ENCODE measurements at regions not wholly inside any gene's neighbourhood (a gene's known extent, or its start where the extent isn't known, plus 50 kb on each side); places are given as distances from the start of the nearest gene placed in this dataset.
"Not testable (repeated sequence)": the region's sequence is repeated elsewhere in the genome, so short reads cannot be mapped to it uniquely, and the experiment has no call there.

DNA sequence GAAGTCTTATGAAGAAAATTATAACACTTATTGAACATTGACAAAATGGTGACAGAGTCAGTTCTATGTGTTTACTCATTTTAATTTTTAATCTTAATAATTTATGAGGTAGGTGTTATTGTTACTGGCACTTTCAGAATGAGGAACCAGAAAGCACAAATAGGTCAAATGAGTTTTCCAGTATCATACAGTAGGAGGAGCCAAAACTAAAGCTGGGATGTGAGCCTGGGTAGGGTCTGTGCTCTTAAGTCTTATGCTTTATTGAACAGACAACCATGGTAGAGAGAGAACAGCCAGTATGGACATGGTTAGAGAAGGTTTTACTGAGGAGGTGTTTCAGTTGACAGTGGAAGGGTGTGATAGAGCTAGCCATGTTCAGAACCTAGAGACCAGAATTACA lies 775.7 kb downstream of the TMTC2 start:
- no peak for DNase-seq (ENCODE audit: low read depth in 2 of 3, low spot score in 2 of 3)

GRCh38 chr12:83461336-83461935 lies 774.7 kb downstream of the TMTC2 start:
- DNase-seq (ENCODE audit: low read depth in 2 of 3, low spot score in 2 of 3), result no peak

GRCh38 chr12:83451189-83451588 lies 764.5 kb downstream of the TMTC2 start:
- DNase-seq (ENCODE audit: low read depth in 2 of 3, low spot score in 2 of 3), result no peak

DNA sequence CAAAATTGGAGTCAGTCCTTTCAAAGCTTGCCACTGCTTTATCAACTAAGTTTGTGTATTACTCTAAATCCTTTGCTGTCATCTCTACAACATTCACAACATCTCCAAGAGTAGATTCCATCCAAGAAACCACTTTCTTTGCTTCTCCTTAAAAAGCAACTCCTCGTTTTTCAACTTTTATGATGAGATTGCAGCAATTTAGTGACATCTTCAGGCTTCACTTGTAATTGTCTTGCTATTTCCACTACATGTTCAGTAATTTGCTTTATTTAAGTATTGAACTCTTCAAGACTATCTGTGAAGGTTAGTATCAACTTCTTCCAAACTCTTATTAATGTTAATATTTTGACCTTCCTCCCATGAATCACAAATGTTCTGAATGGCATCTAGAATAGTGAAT lies 747.9 kb downstream of the TMTC2 start:
- DNase-seq (ENCODE audit: low read depth in 2 of 3, low spot score in 2 of 3), result no peak

GRCh38 chr12:83432176-83432719 lies 745.5 kb downstream of the TMTC2 start:
- DNase-seq (ENCODE audit: low read depth in 2 of 3, low spot score in 2 of 3), result no peak

GRCh38 chr12:83427586-83428136 lies 741.0 kb downstream of the TMTC2 start:
- DNase-seq (ENCODE audit: low read depth in 2 of 3, low spot score in 2 of 3), result not testable (repeated sequence)

- no peak for DNase-seq (ENCODE audit: low read depth in 2 of 3, low spot score in 2 of 3)
Measured at GRCh38 chr12:83414981-83415380, 728.3 kb downstream of the TMTC2 start.

GRCh38 chr12:83408851-83409250 lies 722.1 kb downstream of the TMTC2 start:
- DNase-seq (ENCODE audit: low read depth in 2 of 3, low spot score in 2 of 3), result no peak

DNA sequence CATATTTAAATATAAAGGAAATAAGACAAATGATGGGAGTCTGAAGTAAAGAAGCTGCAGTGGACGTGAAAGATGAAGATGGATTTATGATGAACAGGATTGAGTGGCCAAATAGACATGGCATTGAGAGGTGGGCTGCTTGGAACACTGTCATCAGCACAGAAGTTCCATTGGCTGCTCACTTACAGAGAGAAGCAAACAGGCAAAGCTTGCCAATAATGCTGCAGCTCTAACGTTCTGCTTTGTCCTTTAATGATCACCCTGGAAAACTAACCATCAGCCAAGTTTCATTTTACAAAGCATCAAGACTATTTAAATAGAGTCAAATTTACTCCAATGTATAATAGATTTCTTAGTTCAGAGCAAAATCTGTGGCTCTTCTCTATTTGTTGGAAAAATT lies 721.4 kb downstream of the TMTC2 start:
- no peak for DNase-seq (ENCODE audit: low read depth in 2 of 3, low spot score in 2 of 3)

DNA sequence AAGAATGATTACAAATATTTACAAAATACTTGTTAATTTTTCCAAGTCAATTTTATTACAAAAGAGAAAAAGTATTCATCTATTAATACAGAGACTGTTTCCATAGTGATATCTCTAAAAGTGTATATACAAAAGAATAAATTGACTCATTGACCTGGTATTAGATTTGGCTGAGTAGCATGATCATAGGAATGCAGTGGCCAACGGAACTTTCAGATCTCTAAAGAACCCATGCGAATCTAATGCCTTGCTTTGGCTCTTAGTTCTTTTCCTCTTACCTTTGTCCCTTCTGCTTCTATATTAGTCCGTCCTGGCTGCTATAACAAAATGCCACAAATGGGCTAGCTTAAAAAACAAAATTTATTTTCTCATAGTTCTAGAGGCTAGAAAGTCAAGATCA lies 717.8 kb downstream of the TMTC2 start:
- no peak for DNase-seq (ENCODE audit: low read depth in 2 of 3, low spot score in 2 of 3)

DNA sequence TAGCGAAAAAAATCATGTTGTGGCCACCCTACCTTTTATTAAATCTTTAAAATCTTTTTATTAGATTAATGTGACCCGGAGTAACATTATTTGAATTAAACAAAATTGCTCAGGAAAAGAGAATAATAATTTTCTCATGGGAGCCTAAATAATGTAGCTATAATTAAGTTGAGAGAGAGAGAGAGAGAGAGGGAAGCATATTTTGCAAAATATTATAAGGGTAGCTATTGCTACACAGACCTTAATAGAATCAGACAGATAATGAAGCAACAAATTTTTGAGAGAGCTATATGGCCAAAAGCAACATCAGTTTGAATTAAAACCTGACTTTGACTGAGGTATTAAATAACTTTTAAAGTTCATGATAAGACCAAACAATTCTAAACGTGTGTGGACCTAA lies 703.5 kb downstream of the TMTC2 start:
- no peak for DNase-seq (ENCODE audit: low read depth in 2 of 3, low spot score in 2 of 3)

GRCh38 chr12:83389237-83389996 lies 702.7 kb downstream of the TMTC2 start:
- peak in 1 of 3 donors; percentile 21 for DNase-seq (ENCODE audit: low read depth in 2 of 3, low spot score in 2 of 3)

GRCh38 chr12:83388551-83388950 lies 701.8 kb downstream of the TMTC2 start:
- DNase-seq (ENCODE audit: low read depth in 2 of 3, low spot score in 2 of 3), result no peak

GRCh38 chr12:83386527-83387264 lies 700.0 kb downstream of the TMTC2 start:
- DNase-seq (ENCODE audit: low read depth in 2 of 3, low spot score in 2 of 3), result no peak

DNA sequence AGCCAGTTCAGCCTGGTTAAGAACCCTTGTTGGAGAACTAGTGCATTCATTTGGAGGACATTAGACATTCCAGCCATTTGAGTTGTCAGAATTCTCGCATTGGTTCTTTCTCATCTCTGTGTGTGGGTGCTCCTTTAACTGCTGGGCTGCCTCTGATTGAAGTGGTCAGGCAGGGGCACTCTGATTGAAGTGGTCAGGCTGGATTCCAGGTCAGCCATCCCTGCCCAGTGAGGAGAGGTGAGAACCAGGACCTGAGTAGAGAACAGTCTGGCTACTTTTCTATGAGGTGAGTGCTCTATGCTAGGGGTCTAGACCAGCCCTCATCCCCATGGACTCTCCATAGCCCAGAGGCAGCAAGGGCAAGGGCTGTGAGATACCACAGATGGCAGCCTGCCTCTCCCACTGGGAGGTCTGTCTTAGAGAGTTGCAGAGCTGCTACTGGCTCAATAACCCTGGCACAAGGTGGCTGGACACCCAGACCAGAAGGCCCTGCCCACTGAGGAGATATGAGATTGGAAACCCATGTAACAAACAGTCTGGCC lies 691.6 kb downstream of the TMTC2 start:
- no peak for DNase-seq (ENCODE audit: low read depth in 2 of 3, low spot score in 2 of 3)

DNA sequence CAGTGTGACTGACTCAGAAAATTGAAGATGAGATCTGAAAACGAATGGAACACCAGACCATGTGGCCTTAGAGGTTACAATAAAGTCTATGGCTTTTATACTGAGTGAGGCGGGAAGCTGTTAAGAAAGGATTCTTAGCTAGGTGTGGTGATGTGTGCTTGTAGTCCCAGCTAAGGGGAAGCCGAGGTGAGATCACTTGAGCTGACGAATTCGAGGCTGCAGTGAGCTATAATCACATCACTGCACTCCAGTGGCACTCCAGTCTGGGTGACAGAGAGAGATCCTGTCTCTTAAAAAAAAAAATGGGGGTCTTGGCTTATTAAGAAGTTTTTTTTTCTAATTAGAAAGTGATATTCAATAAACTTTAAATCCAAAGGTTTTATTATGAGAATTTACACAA lies 678.6 kb downstream of the TMTC2 start:
- DNase-seq (ENCODE audit: low read depth in 2 of 3, low spot score in 2 of 3), result no peak

- no peak for DNase-seq (ENCODE audit: low read depth in 2 of 3, low spot score in 2 of 3)
Measured at GRCh38 chr12:83361475-83361874, 674.8 kb downstream of the TMTC2 start.

DNA sequence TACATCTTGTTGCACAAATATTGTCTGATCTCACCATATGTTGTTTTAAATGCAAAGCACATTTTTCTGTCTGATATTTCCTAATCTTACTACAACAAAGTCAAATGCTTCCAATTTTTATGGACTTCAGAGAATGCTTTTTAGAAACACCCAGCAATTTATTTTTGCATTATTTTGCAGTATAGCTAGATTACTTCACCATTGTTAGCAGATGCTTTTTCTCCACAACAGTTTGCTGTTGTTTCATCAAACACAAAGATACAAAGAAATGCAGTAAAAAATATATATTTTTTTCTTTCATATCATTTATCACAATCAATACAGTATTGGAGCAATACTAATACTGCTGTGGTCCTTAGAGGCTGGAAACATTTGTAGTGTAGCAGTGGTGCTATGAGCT lies 674.4 kb downstream of the TMTC2 start:
- DNase-seq (ENCODE audit: low read depth in 2 of 3, low spot score in 2 of 3), result no peak

DNA sequence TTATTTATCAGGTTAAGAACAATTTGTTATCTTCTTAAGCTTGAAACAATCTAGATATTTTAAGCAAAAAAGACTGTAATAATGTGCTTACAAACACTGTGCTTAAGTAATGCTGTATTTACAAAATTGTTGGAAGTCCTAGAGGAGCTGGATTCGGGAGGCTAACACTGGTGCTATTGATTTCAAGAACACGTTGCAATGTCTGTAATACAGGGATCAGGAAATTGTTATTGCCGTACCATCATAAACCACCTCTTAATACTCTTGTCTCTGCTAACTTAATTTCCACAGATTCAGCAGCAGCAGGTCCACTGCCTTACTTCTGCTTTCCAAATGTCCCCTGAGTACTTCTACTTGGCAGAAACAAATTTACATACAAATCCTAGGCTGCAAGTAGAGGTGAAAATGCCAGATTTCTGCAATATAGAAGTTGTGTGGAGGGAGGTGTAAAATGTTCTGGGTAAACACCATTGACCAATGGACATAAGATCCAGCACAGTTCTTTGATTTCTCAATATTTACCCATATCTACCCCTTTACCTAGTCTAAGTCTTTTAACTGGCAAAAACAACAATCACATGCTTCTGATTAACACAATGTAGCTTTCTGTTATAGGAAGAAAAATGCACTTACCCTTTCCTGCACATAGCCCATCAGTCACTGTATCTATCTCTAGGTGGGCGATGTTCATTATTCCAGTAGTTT lies 663.4 kb downstream of the TMTC2 start:
- no peak for DNase-seq (ENCODE audit: low read depth in 2 of 3, low spot score in 2 of 3)

DNA sequence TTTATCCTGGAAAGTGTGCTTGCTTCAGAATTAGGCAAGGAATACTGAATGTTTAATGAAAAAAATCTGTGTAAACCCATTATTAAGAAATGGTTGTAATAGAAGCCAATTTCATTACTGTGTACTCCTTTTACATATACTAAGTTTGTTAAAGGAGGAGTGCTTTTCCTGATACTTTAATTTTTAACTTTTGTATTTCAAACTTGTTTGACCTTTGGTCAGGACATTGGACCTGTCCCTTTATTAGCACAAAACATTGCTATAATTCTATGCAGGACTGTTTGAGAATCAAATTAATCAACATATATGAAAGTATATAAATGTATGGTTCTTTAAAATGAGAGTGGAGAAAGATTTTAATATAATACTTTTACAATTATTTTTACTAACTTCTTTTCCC lies 659.6 kb downstream of the TMTC2 start:
- no peak for DNase-seq (ENCODE audit: low read depth in 2 of 3, low spot score in 2 of 3)
